OCI-LY7 (cell line): ENCODE measurements at regions not wholly inside any gene's neighbourhood (a gene's known extent, or its start where the extent isn't known, plus 50 kb on each side); places are given as distances from the start of the nearest gene placed in this dataset.

Experiments
- BruUV-seq: library from RNA; stranded (reverse); fragments of 400-500 nt; replicated peaks from 2 replicates; lab custom pipeline; 2021; lab: Mats Ljungman, UMichigan
- CTCF ChIA-PET: fragments of 300-600 bp; sonication (Branson Sonifier 250); formaldehyde crosslinking; loops from one replicate; lab custom pipeline; 2022; ENCODE audit warnings: antibody characterized with exemption; ENCODE audit not compliant: unreplicated experiment; lab: Charles Lee
- POLR2A ChIA-PET: fragments of 300-600 bp; sonication (Branson Sonifier 250); formaldehyde crosslinking; loops from one replicate; lab custom pipeline; 2022; ENCODE audit warnings: antibody characterized with exemption; lab: Charles Lee
- DNase-seq: peaks from one replicate; pipeline ENCODE4 v3.0.0-alpha.2; 2015; ENCODE audit warnings: low spot score
- H2AFZ ChIP-seq: fragments of 200-600 bp; sonication (generic), shearing (Covaris generic); 2 replicates; pipeline ENCODE4 v1.6.1; 2014; ENCODE audit warnings: mild to moderate bottlenecking, antibody characterized with exemption, low read length, moderate library complexity
- H3K27ac ChIP-seq: fragments of 200-600 bp; sonication (generic); 2 replicates; pipeline ENCODE4 v1.5.1; 2014; ENCODE audit warnings: mixed run types, low read depth, mild to moderate bottlenecking, moderate library complexity, low read length, inconsistent platforms; ENCODE audit not compliant: poor library complexity, severe bottlenecking
- H3K36me3 ChIP-seq: fragments of 200-600 bp; sonication (generic); 2 replicates; pipeline ENCODE4 v1.6.1; 2014; ENCODE audit warnings: mild to moderate bottlenecking, antibody characterized with exemption, low read length, moderate library complexity, mixed read lengths; ENCODE audit not compliant: insufficient read depth
- H3K4me1 ChIP-seq: fragments of 200-600 bp; sonication (generic); 2 replicates; pipeline ENCODE4 v1.5.1; 2014; ENCODE audit warnings: mild to moderate bottlenecking, low read length; ENCODE audit not compliant: insufficient read depth, poor library complexity, severe bottlenecking
- H3K4me2 ChIP-seq: fragments of 200-600 bp; sonication (generic); 2 replicates; pipeline ENCODE4 v1.6.1; 2014; ENCODE audit warnings: mild to moderate bottlenecking, low read length
- H3K4me3 ChIP-seq: fragments of 200-600 bp; sonication (generic); 2 replicates; pipeline ENCODE4 v1.5.1; 2014; ENCODE audit warnings: mild to moderate bottlenecking, low read depth, low read length; ENCODE audit not compliant: poor library complexity, severe bottlenecking
- H3K79me2 ChIP-seq: fragments of 200-600 bp; sonication (generic); 2 replicates; pipeline ENCODE4 v1.6.1; 2016; ENCODE audit warnings: low read depth, mild to moderate bottlenecking, low read length, moderate library complexity, mixed read lengths; ENCODE audit not compliant: insufficient read depth
- H3K9me2 ChIP-seq: fragments of 200-600 bp; sonication (generic); 2 replicates; pipeline ENCODE4 v1.6.1; 2016; ENCODE audit warnings: mild to moderate bottlenecking, low read length, mixed read lengths; ENCODE audit not compliant: insufficient read depth
- H3K9me3 ChIP-seq: fragments of 200-600 bp; sonication (generic); 2 replicates; pipeline ENCODE4 v1.6.1; 2014; ENCODE audit warnings: mild to moderate bottlenecking, mixed run types, low read length, mixed read lengths
- H4K20me1 ChIP-seq: fragments of 200-600 bp; sonication (generic); 2 replicates; pipeline ENCODE4 v1.6.1; 2014; ENCODE audit warnings: mild to moderate bottlenecking, antibody characterized with exemption, low read length, moderate library complexity, mixed read lengths; ENCODE audit not compliant: insufficient read depth
- CTCF ChIP-seq: fragments of 200-600 bp; sonication (generic); conservative IDR thresholded peaks from 2 replicates; pipeline ENCODE4 v1.5.1; 2014; ENCODE audit warnings: mild to moderate bottlenecking, antibody characterized with exemption, low read length, moderate library complexity, mixed read lengths
- EZH2phosphoT487 ChIP-seq: fragments of 200-600 bp; sonication (generic); IDR thresholded peaks from 2 replicates; pipeline ENCODE4 v1.6.1; 2018; ENCODE audit warnings: low read depth, borderline replicate concordance, mild to moderate bottlenecking, mixed run types, antibody characterized with exemption, low read length, moderate library complexity, mixed read lengths
- intact Hi-C: fragments of 100-400 bp; cut with micrococcal nuclease; formaldehyde crosslinking; loops from one replicate; pipeline ENCODE4 v1.10.0; 2022; ENCODE audit not compliant: unreplicated experiment

GRCh38 chr21:27024301-27024700 lies 57.4 kb upstream of the ADAMTS5 start:
- Histone ChIP-seq H3K4me3 (no peak overlapping the region), H3K27ac (no peak overlapping the region), H3K36me3 (no peaks in the 10 kb centered on the region), H4K20me1 (no peaks in the 10 kb centered on the region), H3K9me2 (no peaks in the 10 kb centered on the region), H3K9me3 (no peaks in the 10 kb centered on the region), H2AFZ (no peak overlapping the region), H3K4me1 (no peaks in the 10 kb centered on the region), H3K79me2 (no peaks in the 10 kb centered on the region), H3K4me2 (no peak overlapping the region)
- ChIA-PET POLR2A (no interaction called here), CTCF (no interaction called here)
- intact Hi-C loops = no loop called here
- TF ChIP-seq CTCF = no peak
- no TSS peak for BruUV-seq
- no peak for DNase-seq

GRCh38 chr21:27023186-27023585 lies 56.3 kb upstream of the ADAMTS5 start:
- POLR2A ChIA-PET = no interaction called here
- TF ChIP-seq CTCF = no peak
- TF ChIP-seq EZH2phosphoT487 = no peak
- Histone ChIP-seq H4K20me1 (no peaks in the 10 kb centered on the region), H3K4me1 (no peaks in the 10 kb centered on the region), H3K4me3 (no peak overlapping the region), H3K4me2 (no peak overlapping the region), H3K79me2 (no peaks in the 10 kb centered on the region), H3K9me2 (no peaks in the 10 kb centered on the region), H3K36me3 (no peaks in the 10 kb centered on the region), H3K27ac (no peak overlapping the region), H3K9me3 (no peaks in the 10 kb centered on the region), H2AFZ (no peak overlapping the region)
- intact Hi-C loops = no loop called here
- no peak for DNase-seq
- CTCF ChIA-PET = no interaction called here
- BruUV-seq = no TSS peak

- H3K4me1 ChIP-seq = no peaks in the 10 kb centered on the region
- TF ChIP-seq EZH2phosphoT487 (no peak), CTCF (no peak)
- BruUV-seq = no TSS peak
- intact Hi-C loops = no loop called here
- H3K79me2 ChIP-seq = no peaks in the 10 kb centered on the region
- no peaks in the 10 kb centered on the region for H4K20me1 ChIP-seq
- DNase-seq = no peak
- no peaks in the 10 kb centered on the region for H3K9me3 ChIP-seq
- H3K4me3 ChIP-seq = no peak overlapping the region
- no peaks in the 10 kb centered on the region for H3K9me2 ChIP-seq
- ChIA-PET POLR2A (no interaction called here), CTCF (no interaction called here)
- no peak overlapping the region for H2AFZ ChIP-seq
- no peaks in the 10 kb centered on the region for H3K36me3 ChIP-seq
- H3K27ac ChIP-seq = no peak overlapping the region
- H3K4me2 ChIP-seq = no peak overlapping the region
These were observed 54.9 kb upstream of the ADAMTS5 start for GRCh38 chr21:27021801-27022200.
